IMR-90 (cell line): ENCODE measurements at regions not wholly inside any gene's neighbourhood (a gene's known extent, or its start where the extent isn't known, plus 50 kb on each side); places are given as distances from the start of the nearest gene placed in this dataset.

Experiments
- ATAC-seq: fragments of 200-7000 bp; cut with Tn5 transposase; 2 replicates; pipeline ENCODE4 v1.9.1; 2020; ENCODE audit warnings: low read depth, mild to moderate bottlenecking, moderate library complexity
- BruUV-seq: library from RNA; stranded (reverse); fragments of 400-500 nt; replicated peaks from 2 replicates; lab custom pipeline; 2021; lab: Mats Ljungman, UMichigan
- CTCF ChIA-PET: fragments of 300-600 bp; formaldehyde crosslinking; extraction: SDS; loops from one replicate; lab custom pipeline; 2021; ENCODE audit warnings: antibody characterized with exemption; lab: Yijun Ruan, JAX
- POLR2A ChIA-PET: fragments of 300-600 bp; sonication (Branson Sonifier 250); formaldehyde crosslinking; loops from one replicate; lab custom pipeline; 2022; ENCODE audit warnings: antibody characterized with exemption; ENCODE audit not compliant: unreplicated experiment; lab: Charles Lee
- DNase-seq: peaks from one replicate; pipeline ENCODE4 v3.0.0; 2013
- H2AFZ ChIP-seq: replicated peaks from 2 replicates; pipeline ENCODE3; 2013; ENCODE audit warnings: low read length, mild to moderate bottlenecking; ENCODE audit not compliant: poor library complexity
- H2AK5ac ChIP-seq: 2 replicates; pipeline ENCODE4 v1.6.1; 2013; ENCODE audit warnings: low read depth, low read length, inconsistent platforms
- H2AK9ac ChIP-seq: replicated peaks from 2 replicates; pipeline ENCODE3; 2013; ENCODE audit warnings: mild to moderate bottlenecking, low read depth, low read length, moderate library complexity; ENCODE audit not compliant: poor library complexity
- H2BK120ac ChIP-seq: 2 replicates; pipeline ENCODE4 v1.6.1; 2013; ENCODE audit warnings: low read depth, low read length, inconsistent platforms
- H2BK15ac ChIP-seq: 3 replicates; pipeline ENCODE4 v1.6.1; 2013; ENCODE audit warnings: low read depth, low read length, inconsistent platforms
- H2BK20ac ChIP-seq: 2 replicates; pipeline ENCODE4 v1.6.1; 2013; ENCODE audit warnings: low read depth, mild to moderate bottlenecking, inconsistent platforms, low read length, moderate library complexity
- H2BK5ac ChIP-seq: 2 replicates; pipeline ENCODE4 v1.6.1; 2013; ENCODE audit warnings: mild to moderate bottlenecking, low read depth, low read length, inconsistent platforms; ENCODE audit not compliant: poor library complexity, severe bottlenecking
- H3K14ac ChIP-seq: replicated peaks from 2 replicates; pipeline ENCODE4 v1.6.1; 2013; ENCODE audit warnings: low read depth, low read length, inconsistent platforms
- H3K18ac ChIP-seq: 2 replicates; pipeline ENCODE4 v1.6.1; 2013; ENCODE audit warnings: low read depth, low read length, control low read depth
- H3K23ac ChIP-seq: 2 replicates; pipeline ENCODE4 v1.6.1; 2013; ENCODE audit warnings: low read depth, low read length, inconsistent platforms
- H3K27ac ChIP-seq: 2 replicates; pipeline ENCODE4 v1.5.1; 2013; ENCODE audit warnings: mild to moderate bottlenecking, control low read depth, low read length; ENCODE audit not compliant: insufficient read depth
- H3K27me3 ChIP-seq: 2 replicates; pipeline ENCODE4 v1.6.1; 2013; ENCODE audit warnings: low read length; ENCODE audit not compliant: control insufficient read depth, insufficient read depth
- H3K36me3 ChIP-seq: 2 replicates; pipeline ENCODE4 v1.6.1; 2013; ENCODE audit warnings: low read length, mixed read lengths; ENCODE audit not compliant: control insufficient read depth, insufficient read depth
- H3K4ac ChIP-seq: 2 replicates; pipeline ENCODE4 v1.6.1; 2013; ENCODE audit warnings: low read depth, low read length, inconsistent platforms
- H3K4me1 ChIP-seq: 2 replicates; pipeline ENCODE4 v1.6.1; 2013; ENCODE audit warnings: low read length, mixed read lengths; ENCODE audit not compliant: control insufficient read depth, insufficient read depth
- H3K4me2 ChIP-seq: 2 replicates; pipeline ENCODE4 v1.6.1; 2013; ENCODE audit warnings: low read depth, mild to moderate bottlenecking, control low read depth, low read length, moderate library complexity
- H3K4me3 ChIP-seq: 2 replicates; pipeline ENCODE4 v1.5.1; 2013; ENCODE audit warnings: low read depth, mild to moderate bottlenecking, control low read depth, low read length, moderate library complexity; ENCODE audit not compliant: insufficient read depth
- H3K56ac ChIP-seq: 2 replicates; pipeline ENCODE4 v1.6.1; 2013; ENCODE audit warnings: low read length, inconsistent platforms; ENCODE audit not compliant: insufficient read depth; ENCODE audit errors: extremely low read depth
- H3K79me1 ChIP-seq, 2 experiments: 2 replicates each; pipeline ENCODE4 v1.6.1; 2013; ENCODE audit warnings: low read length in 2 of 2, inconsistent platforms in 1 of 2, low read depth in 1 of 2
- H3K9ac ChIP-seq: 2 replicates; pipeline ENCODE4 v1.6.1; 2013; ENCODE audit warnings: low read depth, low read length, control low read depth
- H3K9me1 ChIP-seq: 2 replicates; pipeline ENCODE4 v1.6.1; 2013; ENCODE audit warnings: low read length, inconsistent platforms; ENCODE audit not compliant: insufficient read depth
- H3K9me3 ChIP-seq: 2 replicates; pipeline ENCODE4 v1.6.1; 2013; ENCODE audit warnings: low read length; ENCODE audit not compliant: control insufficient read depth, insufficient read depth
- H4K20me1 ChIP-seq: 2 replicates; pipeline ENCODE4 v1.6.1; 2013; ENCODE audit warnings: low read length, inconsistent platforms; ENCODE audit not compliant: insufficient read depth
- H4K5ac ChIP-seq: 2 replicates; pipeline ENCODE4 v1.6.1; 2013; ENCODE audit warnings: mild to moderate bottlenecking, low read depth, low read length, control low read depth
- H4K8ac ChIP-seq, 2 experiments: 2 replicates each; pipeline ENCODE4 v1.6.1; 2013; ENCODE audit warnings: low read depth in 2 of 2, low read length in 2 of 2, control low read depth in 1 of 2, inconsistent platforms in 1 of 2
- H4K91ac ChIP-seq: 2 replicates; pipeline ENCODE4 v1.6.1; 2013; ENCODE audit warnings: low read depth, low read length, inconsistent platforms; ENCODE audit not compliant: insufficient read depth
- BHLHE40 ChIP-seq: fragments of 150-350 bp; IDR thresholded peaks from 2 replicates; pipeline ENCODE4 v1.6.1; 2016; ENCODE audit warnings: mild to moderate bottlenecking, low read depth, low read length
- CEBPB ChIP-seq: IDR thresholded peaks from 2 replicates; pipeline ENCODE4 v1.6.1; 2012; ENCODE audit warnings: low read depth, low read length, improper control_type of control experiment
- CTCF ChIP-seq: conservative IDR thresholded peaks from 2 replicates; pipeline ENCODE4 v1.5.1; 2012; ENCODE audit warnings: mild to moderate bottlenecking, low read depth, low read length, improper control_type of control experiment
- ELK1 ChIP-seq: fragments of 150-350 bp; IDR thresholded peaks from 2 replicates; pipeline ENCODE4 v1.6.1; 2016; ENCODE audit warnings: low read depth, mild to moderate bottlenecking, low read length, moderate library complexity, borderline replicate concordance
- FOS ChIP-seq: fragments of 150-350 bp; IDR thresholded peaks from 2 replicates; pipeline ENCODE4 v1.6.1; 2016; ENCODE audit warnings: low read depth, low read length
- MAFK ChIP-seq: IDR thresholded peaks from 2 replicates; pipeline ENCODE4 v1.6.1; 2012; ENCODE audit warnings: low read depth, low read length, improper control_type of control experiment
- MAZ ChIP-seq: IDR thresholded peaks from 2 replicates; pipeline ENCODE4 v1.6.1; 2012; ENCODE audit warnings: low read depth, mild to moderate bottlenecking, low read length, improper control_type of control experiment, moderate library complexity, borderline replicate concordance
- MXI1 ChIP-seq: IDR thresholded peaks from 2 replicates; pipeline ENCODE4 v1.6.1; 2012; ENCODE audit warnings: low read depth, mild to moderate bottlenecking, low read length, moderate library complexity, borderline replicate concordance
- NFE2L2 ChIP-seq: fragments of 150-350 bp; IDR thresholded peaks from 2 replicates; pipeline ENCODE4 v1.6.1; 2016; ENCODE audit warnings: low read depth, mild to moderate bottlenecking, low read length
- POLR2A ChIP-seq: IDR thresholded peaks from 2 replicates; pipeline ENCODE4 v1.6.1; 2012; ENCODE audit warnings: mild to moderate bottlenecking, low read depth, low read length
- RAD21 ChIP-seq: IDR thresholded peaks from 2 replicates; pipeline ENCODE4 v1.6.1; 2012; ENCODE audit warnings: low read length, improper control_type of control experiment
- RCOR1 ChIP-seq: IDR thresholded peaks from 2 replicates; pipeline ENCODE4 v1.6.1; 2012; ENCODE audit warnings: mild to moderate bottlenecking, low read length, improper control_type of control experiment; ENCODE audit not compliant: insufficient replicate concordance
- RFX5 ChIP-seq: IDR thresholded peaks from 2 replicates; pipeline ENCODE4 v1.8.0; 2012; ENCODE audit warnings: low read depth, mild to moderate bottlenecking, low read length, moderate library complexity
- SMC3 ChIP-seq: fragments of 150-350 bp; IDR thresholded peaks from 2 replicates; pipeline ENCODE4 v1.6.1; 2016; ENCODE audit warnings: low read depth, mild to moderate bottlenecking, antibody characterized with exemption, low read length, moderate library complexity
- USF2 ChIP-seq: fragments of 150-350 bp; IDR thresholded peaks from 2 replicates; pipeline ENCODE4 v1.6.1; 2017; ENCODE audit warnings: mild to moderate bottlenecking, antibody characterized with exemption, low read length, low read depth
- WGBS, 2 experiments: methylation state at CpG; one replicate each; pipeline versions ENCODE4 v1.1.5 to v1.1.7; 2013; ENCODE audit warnings: missing lambda C conversion rate in 2 of 2; ENCODE audit not compliant: insufficient read length in 1 of 2; ENCODE audit errors: extremely low coverage in 2 of 2; 5-methylcytosine and 5-hydroxymethylcytosine counted together
- dilution Hi-C: fragments of 300-500 bp; cut with HindIII; formaldehyde crosslinking; loops from one replicate; pipeline ENCODE4 v1.14.3; 2018; ENCODE audit warnings: low sequenced_read_pairs; ENCODE audit not compliant: unreplicated experiment
- in situ Hi-C: fragments of 300-500 bp; cut with MboI; formaldehyde crosslinking; loops from 3 replicates; pipeline ENCODE4 v1.14.3; 2019; ENCODE audit warnings: low sequenced_read_pairs, inconsistent platforms, mixed read lengths
- intact Hi-C: fragments of 100-400 bp; cut with micrococcal nuclease; formaldehyde crosslinking; loops from 2 replicates; pipeline ENCODE4 v1.10.0; 2022

GRCh38 chr2:128396946-128397345, 78.3 kb upstream of the HS6ST1 start (continued):
- TF ChIP-seq FOS = no peak
- no peak for TF ChIP-seq MXI1
- TF ChIP-seq NFE2L2 = no peak
- no peak for TF ChIP-seq SMC3

- DNase-seq (no peak), ATAC-seq (no peak)
- no peaks in the 10 kb centered on the region for H3K79me1 ChIP-seq
- no peak overlapping the region for H4K5ac ChIP-seq
- intact Hi-C loops (no loop called here), in situ Hi-C loops (no loop called here), dilution Hi-C loops (no loop called here)
- no peaks in the 10 kb centered on the region for H4K20me1 ChIP-seq
- ChIA-PET POLR2A (no interaction called here), CTCF (no interaction called here)
- H3K56ac ChIP-seq = no peak overlapping the region
- no peak overlapping the region for H3K9ac ChIP-seq
- H3K36me3 ChIP-seq = no peaks in the 10 kb centered on the region
- no peak overlapping the region for H2AFZ ChIP-seq
- no peaks in the 10 kb centered on the region for H3K27me3 ChIP-seq
- no peaks in the 10 kb centered on the region for H3K9me3 ChIP-seq
- H2AK9ac ChIP-seq = no peak overlapping the region
- BruUV-seq = no TSS peak
- no peak overlapping the region for H3K18ac ChIP-seq
- peaks cover 5% of the 10 kb centered on the region for H3K4me1 ChIP-seq
- no CpG with 5 or more reads among the region's 2 CpGs for WGBS, 2 experiments
- no peak overlapping the region for H3K4ac ChIP-seq
- no peak overlapping the region for H3K4me2 ChIP-seq
- no peak overlapping the region for H2AK5ac ChIP-seq
- no peak overlapping the region for H4K8ac ChIP-seq
- H3K14ac ChIP-seq = no peak overlapping the region
- TF ChIP-seq MAZ (no peak), MXI1 (no peak), RCOR1 (no peak), SMC3 (no peak), FOS (no peak), MAFK (no peak), CTCF (no peak), NFE2L2 (no peak), RFX5 (no peak), USF2 (no peak), BHLHE40 (no peak), CEBPB (no peak), RAD21 (no peak), POLR2A (no peak), ELK1 (no peak)
- H2BK15ac ChIP-seq = no peak overlapping the region
- no peak overlapping the region for H2BK120ac ChIP-seq
- no peak overlapping the region for H2BK5ac ChIP-seq
- H4K91ac ChIP-seq = no peak overlapping the region
- H2BK20ac ChIP-seq = no peak overlapping the region
- H3K4me3 ChIP-seq = no peak overlapping the region
- H3K23ac ChIP-seq = no peak overlapping the region
- peaks cover 4% of the 10 kb centered on the region; the same call in 1 of the 2 replicates for H3K9me1 ChIP-seq
- no peak overlapping the region for H3K27ac ChIP-seq
Measured at GRCh38 chr2:128399256-128399655, 80.6 kb upstream of the HS6ST1 start.
